ENCODE measurements at regions not wholly inside any gene's neighbourhood (a gene's known extent, or its start where the extent isn't known, plus 50 kb on each side); places are given as distances from the start of the nearest gene placed in this dataset.

- no peaks in the 10 kb centered on the region for H3K9me3 ChIP-seq
- no peaks in the 10 kb centered on the region for H3K36me3 ChIP-seq
- no peaks in the 10 kb centered on the region for H3K27me3 ChIP-seq
- no peak overlapping the region for H3K4me3 ChIP-seq
- no peak overlapping the region for H3K27ac ChIP-seq
- TF ChIP-seq, protein P1, sequence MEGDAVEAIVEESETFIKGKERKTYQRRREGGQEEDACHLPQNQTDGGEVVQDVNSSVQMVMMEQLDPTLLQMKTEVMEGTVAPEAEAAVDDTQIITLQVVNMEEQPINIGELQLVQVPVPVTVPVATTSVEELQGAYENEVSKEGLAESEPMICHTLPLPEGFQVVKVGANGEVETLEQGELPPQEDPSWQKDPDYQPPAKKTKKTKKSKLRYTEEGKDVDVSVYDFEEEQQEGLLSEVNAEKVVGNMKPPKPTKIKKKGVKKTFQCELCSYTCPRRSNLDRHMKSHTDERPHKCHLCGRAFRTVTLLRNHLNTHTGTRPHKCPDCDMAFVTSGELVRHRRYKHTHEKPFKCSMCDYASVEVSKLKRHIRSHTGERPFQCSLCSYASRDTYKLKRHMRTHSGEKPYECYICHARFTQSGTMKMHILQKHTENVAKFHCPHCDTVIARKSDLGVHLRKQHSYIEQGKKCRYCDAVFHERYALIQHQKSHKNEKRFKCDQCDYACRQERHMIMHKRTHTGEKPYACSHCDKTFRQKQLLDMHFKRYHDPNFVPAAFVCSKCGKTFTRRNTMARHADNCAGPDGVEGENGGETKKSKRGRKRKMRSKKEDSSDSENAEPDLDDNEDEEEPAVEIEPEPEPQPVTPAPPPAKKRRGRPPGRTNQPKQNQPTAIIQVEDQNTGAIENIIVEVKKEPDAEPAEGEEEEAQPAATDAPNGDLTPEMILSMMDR (IDR thresholded peaks at IDR 0.05), result no peak
- DNase-seq (ENCODE audit: low spot score), result no peak
- H3K4me1 ChIP-seq, result no peaks in the 10 kb centered on the region
These were observed 357.4 kb downstream of the PPP1R3A start for GRCh38 chr7:113561446-113561845.

- no peaks in the 10 kb centered on the region for H3K9me3 ChIP-seq
- H3K36me3 ChIP-seq, result no peaks in the 10 kb centered on the region
- no peak overlapping the region for H3K27ac ChIP-seq
- H3K4me3 ChIP-seq, result no peak overlapping the region
- no peaks in the 10 kb centered on the region for H3K4me1 ChIP-seq
- no peak for DNase-seq (ENCODE audit: low spot score)
- TF ChIP-seq, protein P1 (IDR thresholded peaks at IDR 0.05), result no peak
- H3K27me3 ChIP-seq, result no peaks in the 10 kb centered on the region
These were observed 367.8 kb downstream of the PPP1R3A start for GRCh38 chr7:113550966-113551365.

- H3K36me3 ChIP-seq, result no peaks in the 10 kb centered on the region
- TF ChIP-seq, protein P1 (IDR thresholded peaks at IDR 0.05), result no peak
These were observed 370.2 kb downstream of the PPP1R3A start for GRCh38 chr7:113548561-113548960.

GRCh38 chr7:113548137-113548536, 370.7 kb downstream of the PPP1R3A start:
- no peaks in the 10 kb centered on the region for H3K9me3 ChIP-seq
- no peak overlapping the region for H3K27ac ChIP-seq
- no peak for DNase-seq (ENCODE audit: low spot score)
- no peaks in the 10 kb centered on the region for H3K36me3 ChIP-seq
- H3K4me3 ChIP-seq, result no peak overlapping the region
- H3K27me3 ChIP-seq, result no peaks in the 10 kb centered on the region
- H3K4me1 ChIP-seq, result no peaks in the 10 kb centered on the region
- TF ChIP-seq, protein P1 (IDR thresholded peaks at IDR 0.05), result no peak

More at GRCh38 chr7:113548561-113548960, 370.2 kb downstream of the PPP1R3A start:
- Histone ChIP-seq H3K4me3 (no peak overlapping the region), H3K9me3 (no peaks in the 10 kb centered on the region), H3K27me3 (no peaks in the 10 kb centered on the region), H3K27ac (no peak overlapping the region), H3K4me1 (no peaks in the 10 kb centered on the region)
- DNase-seq (ENCODE audit: low spot score), result no peak

- no peak overlapping the region for H3K4me3 ChIP-seq
- DNase-seq (ENCODE audit: low spot score), result no peak
- TF ChIP-seq, protein P1 (IDR thresholded peaks at IDR 0.05), result no peak
These were observed 397.3 kb downstream of the PPP1R3A start for GRCh38 chr7:113521468-113521867.

GRCh38 chr7:113519472-113519871, 399.3 kb downstream of the PPP1R3A start:
- TF ChIP-seq, protein P1 (IDR thresholded peaks at IDR 0.05), result no peak
- no peaks in the 10 kb centered on the region for H3K27me3 ChIP-seq
- no peak overlapping the region for H3K4me3 ChIP-seq
- H3K9me3 ChIP-seq, result no peaks in the 10 kb centered on the region
- no peaks in the 10 kb centered on the region for H3K36me3 ChIP-seq
- H3K4me1 ChIP-seq, result no peaks in the 10 kb centered on the region
- H3K27ac ChIP-seq, result no peak overlapping the region
- no peak for DNase-seq (ENCODE audit: low spot score)

More at GRCh38 chr7:113521468-113521867, 397.3 kb downstream of the PPP1R3A start:
- H3K9me3 ChIP-seq, result no peaks in the 10 kb centered on the region
- no peaks in the 10 kb centered on the region for H3K4me1 ChIP-seq
- H3K36me3 ChIP-seq, result no peaks in the 10 kb centered on the region
- no peaks in the 10 kb centered on the region for H3K27me3 ChIP-seq
- no peak overlapping the region for H3K27ac ChIP-seq

Measured in right atrium auricular region (tissue), 2 donors.